HG02571 (cell line): ENCODE measurements at regions not wholly inside any gene's neighbourhood (a gene's known extent, or its start where the extent isn't known, plus 50 kb on each side); places are given as distances from the start of the nearest gene placed in this dataset.

Experiments used
- ATAC-seq: cut with Tn5 transposase; IDR thresholded peaks from one replicate; pipeline ENCODE4 v1.9.1; 2021; ENCODE audit warnings: mild to moderate bottlenecking, moderate library complexity; ENCODE audit not compliant: unreplicated experiment

DNA sequence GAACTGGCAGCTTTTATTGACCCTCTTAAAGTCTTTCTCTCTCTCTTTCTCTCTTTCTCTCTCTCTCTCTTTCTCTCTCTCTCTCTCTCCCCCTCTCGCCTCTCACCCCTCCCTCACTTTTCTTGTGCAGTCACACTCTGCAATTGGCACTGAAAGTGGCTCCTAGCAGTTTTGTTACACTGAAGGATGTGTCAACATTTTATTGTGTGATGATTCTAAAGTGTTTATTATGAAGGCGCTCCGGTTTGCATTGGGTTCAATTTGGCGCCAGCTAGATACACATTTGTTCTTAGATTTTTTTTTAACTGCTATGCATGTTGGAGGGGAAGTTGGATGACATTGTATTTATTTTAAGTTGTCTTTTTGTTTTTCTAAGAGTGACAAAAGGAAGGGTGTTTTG, 64.0 kb upstream of the CHRM3 start:
- no peak for ATAC-seq

DNA sequence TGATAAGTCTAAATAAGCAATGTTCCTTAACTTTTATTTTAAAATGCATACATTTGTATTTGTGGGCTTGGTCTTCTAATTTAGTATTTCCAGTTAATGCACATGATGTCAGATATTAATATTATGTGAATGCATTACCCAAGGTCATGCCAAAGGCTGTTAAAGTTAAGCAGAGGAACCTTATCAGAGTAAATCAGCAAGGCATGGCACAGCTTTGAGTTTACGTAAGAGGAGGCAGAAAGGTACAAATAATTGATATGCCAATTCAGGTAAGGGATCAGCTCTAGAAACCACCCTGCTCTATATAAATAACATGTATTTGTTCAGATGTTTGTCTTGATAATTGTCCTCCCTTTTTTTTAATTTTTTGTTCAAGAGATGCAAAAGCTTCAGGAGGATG, 64.5 kb upstream of the CHRM3 start:
- no peak for ATAC-seq

DNA sequence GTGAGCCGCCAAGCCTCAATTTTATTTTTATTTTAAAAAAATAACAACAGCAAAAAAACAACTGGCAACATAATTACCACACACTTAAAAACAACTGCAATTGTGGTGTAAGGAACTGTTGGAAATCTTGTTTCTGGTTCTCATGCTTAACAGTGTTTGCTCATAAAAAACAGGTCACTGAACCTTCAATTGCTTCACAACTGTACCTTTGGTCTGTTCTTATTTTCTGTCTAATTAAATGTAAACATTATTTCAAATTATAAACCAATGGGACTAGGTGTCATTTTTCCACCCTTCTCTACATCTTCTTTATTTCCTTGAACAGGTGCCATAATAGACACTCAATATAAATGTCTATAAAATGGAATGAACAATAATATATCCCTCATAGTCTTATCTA, 68.4 kb upstream of the CHRM3 start:
- ATAC-seq = no peak

- no peak for ATAC-seq
Observed at GRCh38 chr1:239315631-239316217, 70.6 kb upstream of the CHRM3 start.

GRCh38 chr1:239311331-239311730, 75.0 kb upstream of the CHRM3 start:
- no peak for ATAC-seq

DNA sequence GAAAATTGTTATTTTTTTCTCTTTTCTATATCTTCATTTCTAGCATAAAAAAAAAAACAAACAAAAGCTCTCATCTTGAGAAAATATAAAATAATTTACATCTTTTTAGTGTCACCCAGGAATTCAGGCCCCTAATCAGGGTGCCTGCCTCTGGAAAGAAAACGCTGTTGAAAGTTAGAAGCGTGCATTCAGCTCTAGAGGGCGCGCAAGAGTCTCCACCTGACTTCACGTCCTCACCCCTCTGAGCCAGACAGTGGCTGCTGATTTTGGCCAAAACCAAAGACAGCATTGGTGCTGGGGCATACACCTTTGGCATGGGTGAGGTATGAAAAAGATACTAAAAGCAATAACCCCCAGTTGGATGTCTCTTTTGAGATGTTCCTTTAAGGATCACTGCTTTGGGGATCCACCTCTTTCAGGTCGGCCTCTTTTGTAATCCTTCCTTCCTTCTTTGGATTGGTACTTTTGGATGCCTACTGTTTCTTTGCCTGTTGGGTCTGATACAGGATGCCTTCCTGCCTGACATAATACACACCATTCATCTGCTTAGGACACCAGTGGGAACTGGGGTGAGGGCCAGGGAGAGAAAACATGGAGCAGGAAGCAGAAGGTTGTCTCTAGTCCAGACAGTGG, 77.6 kb upstream of the CHRM3 start:
- no peak for ATAC-seq

- no peak for ATAC-seq
Observed at GRCh38 chr1:239307886-239308285, 78.5 kb upstream of the CHRM3 start.

DNA sequence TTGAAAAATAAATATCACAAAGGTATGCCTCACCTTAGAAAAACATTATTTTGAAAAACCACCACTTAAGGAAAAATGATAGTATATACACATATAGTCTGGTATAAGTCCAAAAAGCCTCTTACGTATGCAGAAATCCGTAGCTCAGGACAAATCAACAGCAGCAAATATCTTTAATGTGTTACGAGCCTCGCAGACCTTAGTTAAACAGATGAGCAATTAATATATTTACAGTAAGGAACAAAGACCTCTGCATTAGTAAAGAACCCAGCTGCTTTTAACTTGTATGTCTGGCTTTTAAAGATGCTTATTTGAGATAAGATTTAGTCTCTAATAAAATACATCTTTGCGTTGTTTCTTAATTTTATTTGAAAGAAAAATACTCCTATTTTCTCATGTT, 79.9 kb upstream of the CHRM3 start:
- ATAC-seq = no peak

DNA sequence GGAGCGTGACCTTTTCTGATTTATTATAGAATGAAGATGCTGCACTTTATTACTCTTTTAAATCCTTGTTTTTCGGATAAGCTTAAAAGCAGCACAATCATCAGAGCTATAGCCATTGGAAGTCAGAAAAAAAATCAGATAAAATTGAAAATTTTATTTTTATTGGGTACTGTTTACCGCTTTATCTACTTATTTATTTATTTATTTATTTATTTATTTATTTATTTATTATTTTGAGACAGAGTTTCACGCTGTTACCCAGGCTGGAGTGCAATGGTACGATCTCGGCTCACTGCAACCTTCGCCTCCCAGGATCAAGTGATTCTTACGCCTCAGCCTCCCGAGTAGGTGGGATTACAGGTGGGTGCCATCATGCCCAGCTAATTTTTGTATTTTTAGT, 83.1 kb upstream of the CHRM3 start:
- ATAC-seq = no peak

DNA sequence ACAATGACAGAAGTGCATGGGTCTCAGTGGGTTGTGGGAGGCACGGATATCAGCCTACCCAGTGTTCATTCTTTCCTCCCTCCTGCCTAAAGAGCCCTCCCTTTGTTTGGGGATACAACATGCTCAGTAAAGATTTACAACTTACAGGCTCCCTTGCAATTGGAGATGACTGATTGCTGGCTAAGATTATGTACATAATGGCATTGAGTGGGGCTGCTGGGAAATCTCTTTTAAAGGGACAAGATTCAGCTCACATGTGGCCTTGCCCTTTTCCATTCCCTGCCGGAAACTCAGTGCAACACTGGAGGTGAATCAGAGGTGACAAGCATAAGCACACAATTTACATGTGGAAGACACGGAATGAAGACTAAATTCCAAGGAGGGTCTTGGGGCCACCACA, 83.7 kb upstream of the CHRM3 start:
- no peak for ATAC-seq

GRCh38 chr1:239301251-239301650, 85.1 kb upstream of the CHRM3 start:
- ATAC-seq = no peak

- ATAC-seq = no peak
Observed at GRCh38 chr1:239297910-239298309, 88.5 kb upstream of the CHRM3 start.

DNA sequence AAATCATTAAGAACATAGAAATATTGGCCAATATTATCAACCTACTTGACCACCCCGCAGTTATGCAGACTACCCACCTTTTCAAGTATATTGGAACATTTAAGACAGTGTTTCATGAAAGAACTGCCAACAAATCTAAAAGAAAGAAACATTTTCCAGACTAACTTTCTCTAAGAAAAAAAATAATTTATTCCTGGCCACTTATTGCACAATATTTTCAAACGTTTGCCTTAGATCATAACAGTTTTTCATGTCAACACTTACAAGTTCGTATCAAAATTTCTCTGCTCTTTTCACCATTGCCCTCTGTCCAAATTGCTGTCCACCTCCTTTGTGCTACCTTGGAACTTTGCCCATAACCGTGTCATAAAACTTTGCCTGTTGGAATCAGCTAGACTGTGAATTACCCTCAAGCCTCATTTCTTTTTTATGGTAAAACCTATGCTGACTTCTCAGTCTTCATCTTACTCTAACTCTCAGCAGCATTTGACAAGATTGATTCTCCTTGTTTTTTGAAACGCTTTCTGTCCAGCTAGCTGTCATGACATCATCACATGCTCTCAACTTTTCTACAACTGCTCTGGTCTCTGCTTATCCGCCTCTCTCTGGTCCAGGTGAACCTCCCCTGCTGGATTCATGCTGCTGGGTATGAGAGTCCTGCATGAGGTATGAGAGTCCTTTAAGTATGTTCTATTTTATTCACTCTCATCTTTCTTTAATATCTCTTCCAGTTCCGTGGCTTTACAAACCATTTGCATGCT, 92.8 kb upstream of the CHRM3 start:
- ATAC-seq = no peak

DNA sequence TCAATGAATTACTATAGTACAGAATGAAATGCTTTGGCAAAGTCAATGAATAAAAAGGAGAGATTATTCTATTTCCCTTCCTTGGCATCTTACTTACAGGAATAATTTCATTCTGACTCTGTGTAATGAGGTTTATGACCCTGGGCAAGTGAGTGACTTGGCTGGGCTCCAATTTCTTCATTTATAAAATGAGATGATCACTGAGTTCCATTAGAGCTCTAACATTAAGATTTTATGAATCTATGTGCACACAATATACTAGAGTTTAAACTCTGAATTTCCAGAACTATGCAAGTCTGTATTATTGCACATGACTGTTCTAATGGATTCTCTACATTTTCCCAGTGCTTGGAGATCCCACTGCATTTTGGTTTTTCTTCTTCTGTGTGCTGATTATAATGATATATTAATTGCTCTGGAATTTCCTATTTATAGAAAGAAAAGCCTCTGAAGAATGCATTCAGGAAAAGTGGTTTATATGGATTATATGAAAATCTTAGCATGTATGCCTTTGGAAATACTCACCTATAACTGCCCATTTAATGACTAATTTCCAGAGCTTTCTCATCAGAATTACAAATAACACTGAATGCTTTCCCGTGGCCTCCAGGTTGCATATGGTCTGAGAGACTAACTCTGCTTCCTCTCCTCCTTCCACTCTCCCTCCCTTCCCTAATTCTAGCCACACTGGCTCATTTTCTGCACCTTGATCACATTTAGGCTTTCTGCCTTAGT, 97.4 kb upstream of the CHRM3 start:
- ATAC-seq = no peak

DNA sequence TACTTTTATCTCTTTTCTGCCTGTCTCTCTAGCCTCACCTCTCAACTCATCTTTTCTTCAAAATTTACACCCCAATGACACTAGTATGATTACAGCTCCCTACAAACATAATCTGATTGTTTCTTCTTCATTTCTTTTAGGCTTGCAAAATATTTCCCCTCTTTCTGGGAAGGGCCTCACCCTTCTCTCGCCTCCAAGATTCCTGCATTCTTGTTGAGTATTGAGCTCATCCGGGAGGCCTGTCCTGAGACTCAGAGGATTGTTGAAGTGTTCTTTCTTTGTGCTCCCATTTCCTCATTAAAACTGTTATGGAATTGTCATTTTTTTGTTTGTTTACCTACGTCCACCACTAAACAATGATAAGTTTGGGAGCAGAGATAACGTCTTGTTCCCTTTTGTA, 99.1 kb upstream of the CHRM3 start:
- ATAC-seq = no peak

DNA sequence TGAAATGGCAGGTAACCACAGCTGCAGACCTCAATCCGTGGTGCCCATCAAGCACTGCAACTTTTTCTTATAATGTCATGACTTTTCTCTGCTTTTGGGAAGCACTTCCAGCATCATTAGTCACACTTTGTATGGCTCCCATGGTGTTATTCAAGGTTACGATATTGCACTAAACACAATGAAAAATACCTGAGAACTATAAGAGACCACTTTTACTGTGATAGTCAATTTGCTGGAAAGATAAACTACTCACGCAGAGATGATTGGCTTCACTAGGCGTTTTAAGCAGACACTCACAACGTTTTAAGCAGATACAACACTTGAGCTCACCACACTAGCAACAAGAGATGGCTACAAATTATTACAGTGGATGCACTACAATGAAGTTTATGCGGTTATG, 103.2 kb upstream of the CHRM3 start:
- ATAC-seq = no peak

- ATAC-seq = no peak
Observed at GRCh38 chr1:239282411-239282810, 104.0 kb upstream of the CHRM3 start.

GRCh38 chr1:239276051-239276450, 110.3 kb upstream of the CHRM3 start:
- ATAC-seq = no peak

- no peak for ATAC-seq
Observed at GRCh38 chr1:239274242-239274830, 112.0 kb upstream of the CHRM3 start.

- ATAC-seq = no peak
Observed at GRCh38 chr1:239270509-239270908, 115.9 kb upstream of the CHRM3 start.

- no peak for ATAC-seq
Observed at GRCh38 chr1:239269706-239270105, 116.7 kb upstream of the CHRM3 start.
